ENCODE measurements at regions not wholly inside any gene's neighbourhood (a gene's known extent, or its start where the extent isn't known, plus 50 kb on each side); places are given as distances from the start of the nearest gene placed in this dataset.

- TF ChIP-seq ZBTB10 (tag by site-specific recombination; IDR thresholded peaks at IDR 0.05) (no peak), ZNF580 (tag by site-specific recombination; IDR thresholded peaks at IDR 0.05) (no peak), ZNF174 (tag by site-specific recombination; IDR thresholded peaks at IDR 0.05) (no peak)
Measured at GRCh38 chr13:40290758-40291157, 375.7 kb downstream of the FOXO1 start (continued).

- Histone ChIP-seq H3K4me3 (ENCODE audit: low read depth, low read length) (no peak overlapping the region), H3K4me1 (ENCODE audit: control insufficient read depth, insufficient read depth, low read length) (no peaks in the 10 kb centered on the region), H3K36me3 (ENCODE audit: control insufficient read depth in 2 of 2, insufficient read depth in 1 of 2, low read length in 2 of 2) (no peaks in the 10 kb centered on the region), H3K9me3 (ENCODE audit: control insufficient read depth, insufficient read depth, low read depth, low read length) (no peaks in the 10 kb centered on the region), H3K27ac (ENCODE audit: extremely low read depth, low read depth, low read length) (no peak overlapping the region)
- POLR2A ChIA-PET: no interaction called here
- no peak for TF ChIP-seq ZNF266 (tag by site-specific recombination; IDR thresholded peaks at IDR 0.05; ENCODE audit: low read depth)
- TF ChIP-seq ZNF341 (tag by site-specific recombination; IDR thresholded peaks at IDR 0.05; ENCODE audit: low read depth): no peak
- no peak for TF ChIP-seq ZBTB7A (tag by site-specific recombination; IDR thresholded peaks at IDR 0.05; ENCODE audit: low read depth)
- TF ChIP-seq ZNF311 (tag by site-specific recombination; IDR thresholded peaks at IDR 0.05; ENCODE audit: borderline replicate concordance): no peak
- TF ChIP-seq ZNF692 (tag by site-specific recombination; IDR thresholded peaks at IDR 0.05): no peak
- no peak for TF ChIP-seq ZNF23 (tag by site-specific recombination; IDR thresholded peaks at IDR 0.05; ENCODE audit: borderline replicate concordance)
- TF ChIP-seq ZNF48 (tag by site-specific recombination; IDR thresholded peaks at IDR 0.05): no peak
- no peak for TF ChIP-seq ZNF585B (tag by site-specific recombination; IDR thresholded peaks at IDR 0.05)
- TF ChIP-seq ZNF529 (tag by site-specific recombination; IDR thresholded peaks at IDR 0.05; ENCODE audit: insufficient replicate concordance): no peak
- no peak for TF ChIP-seq SCRT1 (tag by site-specific recombination; IDR thresholded peaks at IDR 0.05; ENCODE audit: borderline replicate concordance)
- no peak for TF ChIP-seq ZNF398 (tag by site-specific recombination; IDR thresholded peaks at IDR 0.05)
- no peak for TF ChIP-seq ZSCAN23 (tag by site-specific recombination; IDR thresholded peaks at IDR 0.05)
- CTCF ChIA-PET: no interaction called here
Measured at GRCh38 chr13:40292108-40292507, 374.3 kb downstream of the FOXO1 start.

- ChIA-PET POLR2A (no interaction called here), CTCF (no interaction called here)
- Histone ChIP-seq H3K4me3 (ENCODE audit: low read depth, low read length) (no peak overlapping the region), H3K27ac (ENCODE audit: extremely low read depth, low read depth, low read length) (no peak overlapping the region), H3K4me1 (ENCODE audit: control insufficient read depth, insufficient read depth, low read length) (no peaks in the 10 kb centered on the region), H3K9me3 (ENCODE audit: control insufficient read depth, insufficient read depth, low read depth, low read length) (no peaks in the 10 kb centered on the region), H3K36me3 (ENCODE audit: control insufficient read depth in 2 of 2, insufficient read depth in 1 of 2, low read length in 2 of 2) (no peaks in the 10 kb centered on the region)
- no peak for TF ChIP-seq ZNF132 (tag by site-specific recombination; IDR thresholded peaks at IDR 0.05; ENCODE audit: borderline replicate concordance)
- no peak for TF ChIP-seq ZNF518A (tag by site-specific recombination; conservative IDR thresholded peaks at IDR 0.05; ENCODE audit: low read depth)
- TF ChIP-seq ZNF16 (tag by site-specific recombination; IDR thresholded peaks at IDR 0.05; ENCODE audit: low read depth): no peak
- no peak for TF ChIP-seq ZSCAN30 (tag by site-specific recombination; IDR thresholded peaks at IDR 0.05)
- no peak for TF ChIP-seq AEBP2 (tag by site-specific recombination; IDR thresholded peaks at IDR 0.05; ENCODE audit: borderline replicate concordance)
- TF ChIP-seq KLF7 (tag by site-specific recombination; IDR thresholded peaks at IDR 0.05; ENCODE audit: borderline replicate concordance): no peak
Measured at GRCh38 chr13:40292536-40292935, 373.9 kb downstream of the FOXO1 start.
